Ovary (tissue), 3 donors: ENCODE measurements at regions not wholly inside any gene's neighbourhood (a gene's known extent, or its start where the extent isn't known, plus 50 kb on each side); places are given as distances from the start of the nearest gene placed in this dataset.

Experiments used
- CTCF ChIP-seq, 3 donors: fragments of 450-650 bp in 2 of 3; fragments of 200-600 bp in 1 of 3; IDR thresholded peaks; one replicate each; pipeline versions ENCODE4 v1.5.1 to v1.8.0; 2016 to 2022; ENCODE audit warnings: antibody characterized with exemption in 3 of 3, mild to moderate bottlenecking in 1 of 3
- EP300 ChIP-seq: sonication (generic); formaldehyde crosslinking; IDR thresholded peaks from one replicate; pipeline ENCODE4 v1.6.1; 2017; ENCODE audit warnings: antibody characterized with exemption
- POLR2A ChIP-seq: fragments of 450-650 bp; IDR thresholded peaks from one replicate; pipeline ENCODE4 v1.6.1; 2017; ENCODE audit warnings: antibody characterized with exemption, mild to moderate bottlenecking, moderate library complexity
- donor health status: DM: no; HTN: no; CAD: no.

GRCh38 chr16:79665970-79666369 is 65.4 kb upstream of the MAF start:
- TF ChIP-seq CTCF (IDR thresholded peaks at IDR 0.05) (no peak), POLR2A (no peak), EP300 (no peak)
